H9 (cell line): ENCODE measurements at regions not wholly inside any gene's neighbourhood (a gene's known extent, or its start where the extent isn't known, plus 50 kb on each side); places are given as distances from the start of the nearest gene placed in this dataset.
A peak's percentile ranks its signal among the peaks of the same experiment; 100 is the strongest.

ENCODE experiments used
- DNase-seq: peaks from one replicate; pipeline ENCODE4 v3.0.0-alpha.2; 2017
- H2AFZ ChIP-seq: one replicate; pipeline ENCODE4 v1.6.1; 2013; ENCODE audit warnings: mild to moderate bottlenecking, low read length, control low read depth, moderate library complexity
- H2AK5ac ChIP-seq: 2 replicates; pipeline ENCODE4 v1.6.1; 2013; ENCODE audit warnings: low read length, control low read depth, mixed read lengths; ENCODE audit not compliant: insufficient read length
- H2BK120ac ChIP-seq: one replicate; pipeline ENCODE4 v1.6.1; 2013; ENCODE audit warnings: low read depth, mild to moderate bottlenecking, low read length, control low read depth, inconsistent platforms; ENCODE audit not compliant: poor library complexity, severe bottlenecking
- H2BK12ac ChIP-seq: 2 replicates; pipeline ENCODE4 v1.6.1; 2013; ENCODE audit warnings: low read length, control low read depth, mixed read lengths, low read depth; ENCODE audit not compliant: insufficient read length
- H2BK15ac ChIP-seq: 2 replicates; pipeline ENCODE4 v1.6.1; 2013; ENCODE audit warnings: low read depth, low read length, control low read depth
- H2BK20ac ChIP-seq: one replicate; pipeline ENCODE4 v1.6.1; 2013; ENCODE audit warnings: low read depth, mild to moderate bottlenecking, low read length, control low read depth, inconsistent platforms; ENCODE audit not compliant: poor library complexity, severe bottlenecking
- H2BK5ac ChIP-seq: 2 replicates; pipeline ENCODE4 v1.6.1; 2013; ENCODE audit warnings: low read length, control low read depth, mixed read lengths; ENCODE audit not compliant: insufficient read length
- H3K14ac ChIP-seq: 2 replicates; pipeline ENCODE4 v1.6.1; 2013; ENCODE audit warnings: low read length, control low read depth; ENCODE audit not compliant: insufficient read depth
- H3K18ac ChIP-seq: 2 replicates; pipeline ENCODE4 v1.6.1; 2013; ENCODE audit warnings: low read depth, mild to moderate bottlenecking, mixed read lengths, low read length, control low read depth; ENCODE audit not compliant: insufficient read length
- H3K23ac ChIP-seq: 2 replicates; pipeline ENCODE4 v1.6.1; 2013; ENCODE audit warnings: low read length, control low read depth, mixed read lengths, low read depth; ENCODE audit not compliant: insufficient read length
- H3K23me2 ChIP-seq: 2 replicates; pipeline ENCODE4 v1.6.1; 2013; ENCODE audit warnings: low read depth, mild to moderate bottlenecking, mixed read lengths, low read length, control low read depth; ENCODE audit not compliant: insufficient read length, poor library complexity, severe bottlenecking
- H3K27ac ChIP-seq: 2 replicates; pipeline ENCODE4 v1.5.1; 2013; ENCODE audit warnings: low read length, control low read depth, mixed read lengths, low read depth; ENCODE audit not compliant: insufficient read length
- H3K27me3 ChIP-seq: 2 replicates; pipeline ENCODE4 v1.6.1; 2013; ENCODE audit warnings: low read length, control low read depth, inconsistent platforms; ENCODE audit not compliant: insufficient read depth
- H3K4ac ChIP-seq: 2 replicates; pipeline ENCODE4 v1.6.1; 2013; ENCODE audit warnings: low read depth, mild to moderate bottlenecking, control low read depth, inconsistent platforms, low read length, moderate library complexity
- H3K4me1 ChIP-seq: 2 replicates; pipeline ENCODE4 v1.6.1; 2013; ENCODE audit warnings: low read length, control low read depth, inconsistent platforms; ENCODE audit not compliant: insufficient read depth
- H3K4me2 ChIP-seq: 2 replicates; pipeline ENCODE4 v1.6.1; 2013; ENCODE audit warnings: low read length, control low read depth, mixed read lengths; ENCODE audit not compliant: insufficient read length, insufficient read depth
- H3K56ac ChIP-seq: 2 replicates; pipeline ENCODE4 v1.6.1; 2013; ENCODE audit warnings: low read depth, mild to moderate bottlenecking, mixed read lengths, low read length, control low read depth; ENCODE audit not compliant: insufficient read length
- H3K79me1 ChIP-seq: 2 replicates; pipeline ENCODE4 v1.6.1; 2013; ENCODE audit warnings: low read depth, mild to moderate bottlenecking, moderate library complexity, low read length, control low read depth, inconsistent platforms; ENCODE audit not compliant: insufficient read depth, poor library complexity, severe bottlenecking
- H3K79me2 ChIP-seq: 2 replicates; pipeline ENCODE4 v1.6.1; 2013; ENCODE audit warnings: low read length, control low read depth, inconsistent platforms; ENCODE audit not compliant: insufficient read depth
- H3K9ac ChIP-seq: 2 replicates; pipeline ENCODE4 v1.6.1; 2013; ENCODE audit warnings: low read length, control low read depth, mixed read lengths; ENCODE audit not compliant: insufficient read length; ENCODE audit errors: extremely low read depth
- H3K9me3 ChIP-seq: one replicate; pipeline ENCODE4 v1.6.1; 2013; ENCODE audit warnings: low read depth, low read length, inconsistent platforms; ENCODE audit not compliant: control insufficient read depth
- H3T11ph ChIP-seq: one replicate; pipeline ENCODE4 v1.6.1; 2013; ENCODE audit warnings: mild to moderate bottlenecking, low read length, control low read depth, inconsistent platforms
- H4K20me1 ChIP-seq: one replicate; pipeline ENCODE4 v1.6.1; 2013; ENCODE audit not compliant: control insufficient read depth, insufficient read length, insufficient read depth
- H4K5ac ChIP-seq: 2 replicates; pipeline ENCODE4 v1.6.1; 2013; ENCODE audit warnings: low read depth, mild to moderate bottlenecking, mixed read lengths, low read length, control low read depth; ENCODE audit not compliant: insufficient read length
- H4K8ac ChIP-seq: replicated peaks from 2 replicates; pipeline ENCODE4 v1.6.1; 2013; ENCODE audit warnings: low read length, control low read depth, mixed read lengths, low read depth; ENCODE audit not compliant: insufficient read length
- H4K91ac ChIP-seq: 2 replicates; pipeline ENCODE4 v1.6.1; 2013; ENCODE audit warnings: low read depth, mild to moderate bottlenecking, moderate library complexity, mixed read lengths, low read length, control low read depth; ENCODE audit not compliant: insufficient read length
- H3K27ac Mint-ChIP-seq, 3 experiments: 2 replicates in 2 of 3; 3 replicates in 1 of 3; pipeline ENCODE4 v1.8.0; 2020 to 2021; ENCODE audit warnings: mixed read lengths in 3 of 3, mild to moderate bottlenecking in 1 of 3, moderate library complexity in 1 of 3
- H3K27me3 Mint-ChIP-seq: 2 replicates; pipeline ENCODE4 v1.8.0; 2021; ENCODE audit warnings: low read depth, mild to moderate bottlenecking, moderate library complexity, mixed read lengths
- H3K36me3 Mint-ChIP-seq, 3 experiments: 2 replicates in 2 of 3; 3 replicates in 1 of 3; pipeline ENCODE4 v1.8.0; 2020 to 2021; ENCODE audit warnings: low read depth in 3 of 3, mixed read lengths in 3 of 3; ENCODE audit not compliant: insufficient read depth in 1 of 3
- H3K4me1 Mint-ChIP-seq, 2 experiments: 2 replicates each; pipeline ENCODE4 v1.8.0; 2020; ENCODE audit warnings: mixed read lengths in 2 of 2
- H3K4me3 Mint-ChIP-seq, 2 experiments: 2 replicates in 1 of 2; 3 replicates in 1 of 2; pipeline ENCODE4 v1.8.0; 2020 to 2021; ENCODE audit warnings: mild to moderate bottlenecking in 2 of 2, mixed read lengths in 2 of 2, moderate library complexity in 1 of 2
- H3K9me3 Mint-ChIP-seq, 2 experiments: 2 replicates in 1 of 2; 3 replicates in 1 of 2; pipeline ENCODE4 v1.8.0; 2020; ENCODE audit warnings: mild to moderate bottlenecking in 2 of 2, mixed read lengths in 2 of 2, moderate library complexity in 1 of 2
- CTCF ChIP-seq: fragments of 200-600 bp; sonication (generic); conservative IDR thresholded peaks from 3 replicates; pipeline ENCODE4 v1.8.0; 2021; ENCODE audit warnings: antibody characterized with exemption, mild to moderate bottlenecking
- WGBS: extraction: QIAGEN DNeasy Blood & Tissue Kit; methylation state at CpG from one replicate; pipeline ENCODE4 v1.1.7; 2013; ENCODE audit warnings: missing lambda C conversion rate, low lambda C conversion rate, mixed read lengths; ENCODE audit not compliant: insufficient read length; ENCODE audit errors: extremely low coverage; 5-methylcytosine and 5-hydroxymethylcytosine counted together

GRCh38 chr3:27022096-27022761, 347.0 kb downstream of the NEK10 start:
- no peak overlapping the region for H3K56ac ChIP-seq
- no peak overlapping the region for H2BK120ac ChIP-seq
- H3K36me3 Mint-ChIP-seq, result peaks cover 0 to 4% (median 0%) of the 10 kb centered on the region in 3 experiments; a peak in 2 of 7 replicates
- DNase-seq, result peak; percentile 43
- H3K23ac ChIP-seq, result no peak overlapping the region
- no peak overlapping the region for H2BK5ac ChIP-seq
- no peak overlapping the region for H2BK20ac ChIP-seq
- no peak overlapping the region for H3K4me3 Mint-ChIP-seq
- H3K79me1 ChIP-seq, result no peaks in the 10 kb centered on the region
- H2BK15ac ChIP-seq, result no peak overlapping the region
- H2AK5ac ChIP-seq, result no peak overlapping the region
- no peak overlapping the region for H3K9ac ChIP-seq
- H3K23me2 ChIP-seq, result no peaks in the 10 kb centered on the region
- no peak overlapping the region for H3K18ac ChIP-seq
- H3K9me3 Mint-ChIP-seq, result peaks cover 0 to 3% of the 10 kb centered on the region in 2 experiments; a peak in 2 of 5 replicates
- H4K5ac ChIP-seq, result no peak overlapping the region
- no peaks in the 10 kb centered on the region for H3K27me3 ChIP-seq
- H3K27ac ChIP-seq, result no peak overlapping the region
- H3K14ac ChIP-seq, result no peak overlapping the region
- H4K8ac ChIP-seq, result no peak overlapping the region
- H3K9me3 ChIP-seq, result no peaks in the 10 kb centered on the region
- peaks cover 31 to 32% of the 10 kb centered on the region in 2 experiments for H3K4me1 Mint-ChIP-seq
- peaks cover 5% of the 10 kb centered on the region; the same call in 1 of the 2 replicates for H3K4me1 ChIP-seq
- no peak overlapping the region for H2BK12ac ChIP-seq
- WGBS, result no CpG with 5 or more reads among the region's 5 CpGs
- H3K4me2 ChIP-seq, result no peak overlapping the region
- no peaks in the 10 kb centered on the region for H4K20me1 ChIP-seq
- peak; percentile 68 for TF ChIP-seq CTCF
- H3K27ac Mint-ChIP-seq, result peak overlapping the region in 2 of 3 experiments; percentile 6 to 28; a peak in 4 of 7 replicates
- H3K4ac ChIP-seq, result no peak overlapping the region
- H4K91ac ChIP-seq, result no peak overlapping the region
- no peak overlapping the region for H3T11ph ChIP-seq
- peaks cover 7% of the 10 kb centered on the region for H3K27me3 Mint-ChIP-seq
- H3K79me2 ChIP-seq, result no peaks in the 10 kb centered on the region
- no peak overlapping the region for H2AFZ ChIP-seq
